HepG2 (cell line): ENCODE measurements at regions not wholly inside any gene's neighbourhood (a gene's known extent, or its start where the extent isn't known, plus 50 kb on each side); places are given as distances from the start of the nearest gene placed in this dataset.

Experiments used
- ATF1 ChIP-seq: IDR thresholded peaks from 2 replicates; pipeline ENCODE4 v1.6.1; 2016; ENCODE audit warnings: mild to moderate bottlenecking, control low read depth
- CREB1 ChIP-seq, 2 experiments: fragments of 450-650 bp in 1 of 2; IDR thresholded peaks; 2 replicates each; pipeline ENCODE4 v1.6.1; 2016 to 2017; ENCODE audit warnings: control low read depth in 1 of 2, mild to moderate bottlenecking in 1 of 2, missing compliant biosample characterization in 1 of 2, missing genetic modification characterization in 1 of 2
- HOXA7 ChIP-seq: sonication (generic); formaldehyde crosslinking; IDR thresholded peaks from 2 replicates; pipeline ENCODE4 v1.8.1; 2022; ENCODE audit warnings: mild to moderate bottlenecking, missing genetic modification reagents, moderate library complexity
- JUN ChIP-seq: sonication (generic); formaldehyde crosslinking; IDR thresholded peaks from 2 replicates; pipeline ENCODE4 v1.4.0; 2020; ENCODE audit warnings: mild to moderate bottlenecking, missing genetic modification reagents
- NFYB ChIP-seq: sonication (generic); formaldehyde crosslinking; IDR thresholded peaks from 2 replicates; pipeline ENCODE4 v1.4.0; 2020; ENCODE audit warnings: missing genetic modification reagents
- POLR2AphosphoS5 ChIP-seq: IDR thresholded peaks from 2 replicates; pipeline ENCODE4 v1.6.1; 2012; ENCODE audit warnings: low read depth, low read length
- TGIF2 ChIP-seq: IDR thresholded peaks from 2 replicates; pipeline ENCODE4 v1.6.1; 2016; ENCODE audit warnings: control low read depth, missing compliant biosample characterization
- ZNF382 ChIP-seq: sonication (generic); formaldehyde crosslinking; IDR thresholded peaks from 2 replicates; pipeline ENCODE4 v1.5.0; 2020; ENCODE audit warnings: missing genetic modification reagents, mild to moderate bottlenecking, borderline replicate concordance
- ZNF644 ChIP-seq: IDR thresholded peaks from 2 replicates; pipeline ENCODE4 v1.6.1; 2016; ENCODE audit warnings: low read depth
- ZNF792 ChIP-seq: IDR thresholded peaks from 2 replicates; pipeline ENCODE4 v1.6.1; 2016
- TF ChIP-seq, protein P1 (sequence below): IDR thresholded peaks from 2 replicates; pipeline ENCODE4 v1.6.1; 2012; ENCODE audit warnings: inconsistent platforms
- TF ChIP-seq, protein P2 (sequence below), 2 experiments: sonication (generic) in 1 of 2; formaldehyde crosslinking in 1 of 2; IDR thresholded peaks; 2 replicates each; pipeline versions ENCODE4 v1.5.1 to v1.6.1; 2011 to 2020; ENCODE audit warnings: borderline replicate concordance in 1 of 2, low read depth in 1 of 2, low read length in 1 of 2, mild to moderate bottlenecking in 1 of 2, missing genetic modification reagents in 1 of 2, moderate library complexity in 1 of 2
- TF ChIP-seq, protein P3 (sequence below): sonication (generic); formaldehyde crosslinking; IDR thresholded peaks from 2 replicates; pipeline ENCODE4 v1.4.0; 2020; ENCODE audit warnings: missing genetic modification reagents
- TF ChIP-seq, protein P4 (sequence below): sonication (generic); formaldehyde crosslinking; IDR thresholded peaks from 2 replicates; pipeline ENCODE4 v1.9.0; 2021; ENCODE audit warnings: missing genetic modification reagents, borderline replicate concordance

DNA sequence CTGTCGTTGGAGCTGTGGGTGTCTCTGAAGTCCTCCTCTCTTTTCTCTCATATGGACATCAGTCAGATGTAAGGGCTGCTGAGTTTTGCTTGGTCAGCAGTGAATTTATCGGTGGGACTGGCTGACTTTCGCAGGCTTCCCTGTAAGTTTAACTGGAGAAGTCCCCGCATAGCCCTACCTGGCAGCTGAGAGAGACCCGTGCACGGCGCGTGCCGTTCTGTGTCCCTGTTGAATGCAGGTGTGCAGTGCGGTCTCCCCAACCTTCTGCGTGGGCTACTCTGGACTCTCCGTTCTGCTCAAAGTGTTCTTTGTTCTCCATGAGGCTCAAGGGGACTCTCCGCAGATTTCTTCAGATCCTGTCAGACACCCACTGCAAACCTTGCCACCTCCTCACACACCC is 252.9 kb downstream of the COL4A1 start:
- TF ChIP-seq, protein P1, sequence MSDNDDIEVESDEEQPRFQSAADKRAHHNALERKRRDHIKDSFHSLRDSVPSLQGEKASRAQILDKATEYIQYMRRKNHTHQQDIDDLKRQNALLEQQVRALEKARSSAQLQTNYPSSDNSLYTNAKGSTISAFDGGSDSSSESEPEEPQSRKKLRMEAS: no peak
- TF ChIP-seq JUN (CRISPR knock-in tag) (no peak), NFYB (CRISPR knock-in tag) (no peak), TGIF2 (CRISPR knock-in tag) (no peak), CREB1 (IDR thresholded peaks at IDR 0.05) (no peak), CREB1 (CRISPR knock-in tag; IDR thresholded peaks at IDR 0.05) (no peak), POLR2AphosphoS5 (no peak), ZNF792 (CRISPR knock-in tag) (no peak), ATF1 (CRISPR knock-in tag) (no peak), ZNF644 (CRISPR knock-in tag) (no peak), ZNF382 (CRISPR knock-in tag) (no peak), HOXA7 (CRISPR knock-in tag) (no peak)
- TF ChIP-seq, protein P2, sequence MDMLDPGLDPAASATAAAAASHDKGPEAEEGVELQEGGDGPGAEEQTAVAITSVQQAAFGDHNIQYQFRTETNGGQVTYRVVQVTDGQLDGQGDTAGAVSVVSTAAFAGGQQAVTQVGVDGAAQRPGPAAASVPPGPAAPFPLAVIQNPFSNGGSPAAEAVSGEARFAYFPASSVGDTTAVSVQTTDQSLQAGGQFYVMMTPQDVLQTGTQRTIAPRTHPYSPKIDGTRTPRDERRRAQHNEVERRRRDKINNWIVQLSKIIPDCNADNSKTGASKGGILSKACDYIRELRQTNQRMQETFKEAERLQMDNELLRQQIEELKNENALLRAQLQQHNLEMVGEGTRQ (IDR thresholded peaks at IDR 0.05; ENCODE audit: low read depth, low read length): no peak
- TF ChIP-seq, protein P2 (CRISPR knock-in tag; IDR thresholded peaks at IDR 0.05; ENCODE audit: borderline replicate concordance): no peak
- TF ChIP-seq, protein P3, sequence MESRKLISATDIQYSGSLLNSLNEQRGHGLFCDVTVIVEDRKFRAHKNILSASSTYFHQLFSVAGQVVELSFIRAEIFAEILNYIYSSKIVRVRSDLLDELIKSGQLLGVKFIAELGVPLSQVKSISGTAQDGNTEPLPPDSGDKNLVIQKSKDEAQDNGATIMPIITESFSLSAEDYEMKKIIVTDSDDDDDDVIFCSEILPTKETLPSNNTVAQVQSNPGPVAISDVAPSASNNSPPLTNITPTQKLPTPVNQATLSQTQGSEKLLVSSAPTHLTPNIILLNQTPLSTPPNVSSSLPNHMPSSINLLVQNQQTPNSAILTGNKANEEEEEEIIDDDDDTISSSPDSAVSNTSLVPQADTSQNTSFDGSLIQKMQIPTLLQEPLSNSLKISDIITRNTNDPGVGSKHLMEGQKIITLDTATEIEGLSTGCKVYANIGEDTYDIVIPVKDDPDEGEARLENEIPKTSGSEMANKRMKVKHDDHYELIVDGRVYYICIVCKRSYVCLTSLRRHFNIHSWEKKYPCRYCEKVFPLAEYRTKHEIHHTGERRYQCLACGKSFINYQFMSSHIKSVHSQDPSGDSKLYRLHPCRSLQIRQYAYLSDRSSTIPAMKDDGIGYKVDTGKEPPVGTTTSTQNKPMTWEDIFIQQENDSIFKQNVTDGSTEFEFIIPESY: no peak
- TF ChIP-seq, protein P4, sequence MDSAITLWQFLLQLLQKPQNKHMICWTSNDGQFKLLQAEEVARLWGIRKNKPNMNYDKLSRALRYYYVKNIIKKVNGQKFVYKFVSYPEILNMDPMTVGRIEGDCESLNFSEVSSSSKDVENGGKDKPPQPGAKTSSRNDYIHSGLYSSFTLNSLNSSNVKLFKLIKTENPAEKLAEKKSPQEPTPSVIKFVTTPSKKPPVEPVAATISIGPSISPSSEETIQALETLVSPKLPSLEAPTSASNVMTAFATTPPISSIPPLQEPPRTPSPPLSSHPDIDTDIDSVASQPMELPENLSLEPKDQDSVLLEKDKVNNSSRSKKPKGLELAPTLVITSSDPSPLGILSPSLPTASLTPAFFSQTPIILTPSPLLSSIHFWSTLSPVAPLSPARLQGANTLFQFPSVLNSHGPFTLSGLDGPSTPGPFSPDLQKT (CRISPR knock-in tag): no peak
